ENCODE measurements at regions not wholly inside any gene's neighbourhood (a gene's known extent, or its start where the extent isn't known, plus 50 kb on each side); places are given as distances from the start of the nearest gene placed in this dataset.

GRCh38 chr13:62014299-62014698 lies 598.6 kb upstream of the PCDH20 start:
- H3K79me2 ChIP-seq (ENCODE audit: control insufficient read depth, insufficient read depth, low read length): no peaks in the 10 kb centered on the region
- H3K27me3 ChIP-seq (replicated peaks in 1 of 2; ENCODE audit: control insufficient read depth in 2 of 2, insufficient read depth in 2 of 2, low read length in 1 of 2): no peaks in the 10 kb centered on the region; a peak in 1 of 4 replicates
- intact Hi-C loops (cut with micrococcal nuclease; ENCODE audit: unreplicated experiment) (loop anchor here (2.0 kb wide), 1 partner anchor 345 kb away; no protein-coding TSS in a partner anchor), in situ Hi-C loops (cut with MboI) (no loop called here)
- no peak overlapping the region for H2AFZ ChIP-seq (ENCODE audit: control insufficient read depth, low read depth, low read length)
- DNase-seq (ENCODE audit: low read depth, low spot score): no peak
- no peak overlapping the region for H3K9ac ChIP-seq (ENCODE audit: control insufficient read depth, insufficient read depth, low read length)
- ATAC-seq: no peak
- CTCF ChIA-PET: interaction anchor here (0.7 to 1.6 kb wide), 2 partner anchors 11 to 17 kb away, joined by 3 to 4 read pairs; no protein-coding TSS in a partner anchor
- TF ChIP-seq MYB (IDR thresholded peaks at IDR 0.05; ENCODE audit: borderline replicate concordance, low read depth, low read length): no peak
- TF ChIP-seq ZNF207 (IDR thresholded peaks at IDR 0.05; ENCODE audit: borderline replicate concordance): no peak
- TF ChIP-seq TCF12 (IDR thresholded peaks at IDR 0.05; ENCODE audit: low read depth, low read length): no peak
- TF ChIP-seq, protein P1, sequence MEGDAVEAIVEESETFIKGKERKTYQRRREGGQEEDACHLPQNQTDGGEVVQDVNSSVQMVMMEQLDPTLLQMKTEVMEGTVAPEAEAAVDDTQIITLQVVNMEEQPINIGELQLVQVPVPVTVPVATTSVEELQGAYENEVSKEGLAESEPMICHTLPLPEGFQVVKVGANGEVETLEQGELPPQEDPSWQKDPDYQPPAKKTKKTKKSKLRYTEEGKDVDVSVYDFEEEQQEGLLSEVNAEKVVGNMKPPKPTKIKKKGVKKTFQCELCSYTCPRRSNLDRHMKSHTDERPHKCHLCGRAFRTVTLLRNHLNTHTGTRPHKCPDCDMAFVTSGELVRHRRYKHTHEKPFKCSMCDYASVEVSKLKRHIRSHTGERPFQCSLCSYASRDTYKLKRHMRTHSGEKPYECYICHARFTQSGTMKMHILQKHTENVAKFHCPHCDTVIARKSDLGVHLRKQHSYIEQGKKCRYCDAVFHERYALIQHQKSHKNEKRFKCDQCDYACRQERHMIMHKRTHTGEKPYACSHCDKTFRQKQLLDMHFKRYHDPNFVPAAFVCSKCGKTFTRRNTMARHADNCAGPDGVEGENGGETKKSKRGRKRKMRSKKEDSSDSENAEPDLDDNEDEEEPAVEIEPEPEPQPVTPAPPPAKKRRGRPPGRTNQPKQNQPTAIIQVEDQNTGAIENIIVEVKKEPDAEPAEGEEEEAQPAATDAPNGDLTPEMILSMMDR (IDR thresholded peaks at IDR 0.05 in 2 of 3, conservative IDR thresholded peaks at IDR 0.05 in 1 of 3; ENCODE audit: control insufficient read depth in 2 of 3, extremely low read depth in 1 of 3, insufficient read depth in 1 of 3, low read depth in 3 of 3, low read length in 3 of 3): peak in 1 of 3 experiments; percentile 9; a peak in 2 of 6 replicates
- TF ChIP-seq GATAD2B (conservative IDR thresholded peaks at IDR 0.05; ENCODE audit: low read depth): no peak
- no peak for TF ChIP-seq RFX5 (IDR thresholded peaks at IDR 0.05; ENCODE audit: low read depth, low read length)
- TF ChIP-seq SMC3 (IDR thresholded peaks at IDR 0.05; ENCODE audit: borderline replicate concordance, low read length): peak; percentile 22; the same call in 1 of the 2 replicates
- TF ChIP-seq RAD21 (IDR thresholded peaks at IDR 0.05; ENCODE audit: insufficient read depth, low read depth, low read length): peak; percentile 41; the same call in 1 of the 2 replicates
- no peak for TF ChIP-seq CBX5 (IDR thresholded peaks at IDR 0.05; ENCODE audit: low read depth)
- no peak for TF ChIP-seq POLR2A (IDR thresholded peaks at IDR 0.05; ENCODE audit: low read depth, low read length)
- H3K27ac ChIP-seq (ENCODE audit: control insufficient read depth, insufficient read depth): no peak overlapping the region
- SMC1A ChIA-PET (ENCODE audit: uncharacterized antibody, unreplicated experiment): interaction anchor here (0.7 to 1.6 kb wide), 3 partner anchors 64 to 348 kb away, joined by 3 to 5 read pairs (median 4); no protein-coding TSS in a partner anchor
- POLR2A ChIA-PET: no interaction called here
- no peaks in the 10 kb centered on the region for H4K20me1 ChIP-seq (ENCODE audit: control insufficient read depth, insufficient read depth)
- WGBS (ENCODE audit: insufficient coverage, insufficient replicate concordance, low lambda C conversion rate, missing lambda C conversion rate): 15% methylated on average over 3 of the region's 3 CpGs
- no peak overlapping the region for H3K4me2 ChIP-seq (ENCODE audit: control insufficient read depth, insufficient read depth)
- H3K4me3 ChIP-seq: no peak overlapping the region
- BruUV-seq (replicated peaks): no TSS peak
- H3K9me3 ChIP-seq (replicated peaks; ENCODE audit: control insufficient read depth, insufficient read depth, low read length): no peaks in the 10 kb centered on the region
- no peaks in the 10 kb centered on the region for H3K4me1 ChIP-seq (ENCODE audit: control insufficient read depth, insufficient read depth, low read length)
- no peak for FAIRE-seq
- no peaks in the 10 kb centered on the region for H3K36me3 ChIP-seq (ENCODE audit: control insufficient read depth in 2 of 2, insufficient read depth in 2 of 2, low read length in 1 of 2)
- RAD21 ChIA-PET (ENCODE audit: unreplicated experiment): no interaction called here
